ENCODE measurements at regions not wholly inside any gene's neighbourhood (a gene's known extent, or its start where the extent isn't known, plus 50 kb on each side); places are given as distances from the start of the nearest gene placed in this dataset.

DNA sequence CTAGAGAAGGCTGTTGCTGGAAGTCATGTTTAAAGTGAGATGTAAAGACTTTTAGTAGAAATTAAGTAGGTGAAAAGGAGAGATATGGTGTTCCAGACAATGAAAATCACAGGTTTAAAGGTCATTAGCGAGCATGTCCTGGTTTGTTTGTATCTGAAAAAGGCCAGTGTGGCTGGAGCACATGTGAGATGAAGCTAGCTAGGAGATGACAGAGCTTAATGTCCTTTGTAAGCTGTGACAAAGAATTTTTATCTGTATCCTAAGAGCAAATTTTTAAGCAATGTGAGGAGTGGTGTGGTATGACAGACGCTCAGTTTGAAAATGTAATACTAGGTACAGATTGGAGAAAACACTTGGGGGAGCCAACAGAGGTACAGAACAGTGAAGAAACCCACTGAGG lies 567.2 kb upstream of the ARRDC3 start:
- CTCF ChIA-PET = no interaction called here
- no peak overlapping the region for H3K4me3 ChIP-seq (ENCODE audit: control extremely low read depth in 1 of 5, extremely low read depth in 1 of 5, insufficient read depth in 1 of 5, low read depth in 2 of 5, low read length in 4 of 5)
- 90% methylated on average over 2 of the region's 2 CpGs for WGBS (ENCODE audit: insufficient coverage)

DNA sequence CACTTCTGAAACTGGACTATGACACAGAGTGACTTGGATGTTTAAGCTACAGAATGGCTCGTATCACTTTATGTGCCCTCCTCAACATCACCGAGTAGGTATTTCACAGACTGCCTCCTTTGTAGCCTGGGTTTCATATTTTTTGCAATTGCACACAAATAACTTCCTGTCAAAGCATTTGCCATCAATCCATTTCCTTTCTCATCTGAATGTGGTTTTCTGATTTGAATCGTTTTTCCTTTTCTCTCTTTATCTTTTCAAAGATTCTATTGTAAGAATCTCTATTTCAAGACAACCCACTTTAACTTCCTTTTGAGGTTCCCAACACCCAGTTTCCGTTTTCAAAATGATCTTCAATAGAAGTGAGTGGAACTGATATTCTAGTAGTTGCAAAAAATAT lies 563.8 kb upstream of the ARRDC3 start:
- Mint-ChIP-seq H3K27me3 (no peaks in the 10 kb centered on the region), H3K4me3 (no peak overlapping the region), H3K27ac (no peak overlapping the region), H3K4me1 (no peaks in the 10 kb centered on the region), H3K9me3 (ENCODE audit: insufficient read depth) (no peaks in the 10 kb centered on the region)
- no peaks in the 10 kb centered on the region for H3K4me1 ChIP-seq (ENCODE audit: control insufficient read depth in 2 of 2, insufficient read depth in 2 of 2, low read length in 2 of 2)
- no peak overlapping the region for H3K4me3 ChIP-seq (ENCODE audit: control extremely low read depth in 1 of 5, extremely low read depth in 1 of 5, insufficient read depth in 1 of 5, low read depth in 2 of 5, low read length in 4 of 5)
- ATAC-seq (ENCODE audit: low read depth) (no peak), DNase-seq (no peak)
- no peak for TF ChIP-seq EZH2 (IDR thresholded peaks at IDR 0.05; ENCODE audit: borderline replicate concordance, insufficient read depth, low read depth, low read length, poor library complexity, severe bottlenecking)
- no peak for TF ChIP-seq CTCF (IDR thresholded peaks at IDR 0.05)
- H3K4me2 ChIP-seq (replicated peaks; ENCODE audit: low read depth, low read length, poor library complexity, severe bottlenecking) = no peak overlapping the region
- H3K27me3 ChIP-seq (replicated peaks in 1 of 4; ENCODE audit: control extremely low read depth in 1 of 4, control insufficient read depth in 3 of 4, insufficient read depth in 4 of 4, low read length in 3 of 4) = no peaks in the 10 kb centered on the region
- intact Hi-C loops (cut with micrococcal nuclease) = no loop called here
- H3K9ac ChIP-seq (ENCODE audit: low read length) = no peak overlapping the region
- H2AFZ ChIP-seq (ENCODE audit: insufficient read depth, low read depth, low read length, poor library complexity, severe bottlenecking) = no peak overlapping the region
- POLR2A ChIA-PET = no interaction called here
- WGBS (ENCODE audit: insufficient coverage) = no CpG with 5 or more reads among the region's 4 CpGs
- H4K20me1 ChIP-seq (ENCODE audit: control insufficient read depth, insufficient read depth, low read length, poor library complexity, severe bottlenecking) = no peaks in the 10 kb centered on the region
- H3K36me3 ChIP-seq (replicated peaks in 1 of 2; ENCODE audit: control extremely low read depth in 1 of 2, control insufficient read depth in 1 of 2, extremely low read depth in 1 of 2, insufficient read depth in 2 of 2, low read length in 1 of 2) = no peaks in the 10 kb centered on the region
- no peaks in the 10 kb centered on the region for H3K79me2 ChIP-seq (ENCODE audit: control insufficient read depth, insufficient read depth, low read length)
- CTCF ChIA-PET = no interaction called here
- no peaks in the 10 kb centered on the region for H3K9me3 ChIP-seq (ENCODE audit: control extremely low read depth in 1 of 3, control insufficient read depth in 2 of 3, insufficient read depth in 1 of 3, low read length in 2 of 3)
- no peak overlapping the region for H3K27ac ChIP-seq (ENCODE audit: low read length in 2 of 2)

More for the DNA sequence above, 567.2 kb upstream of the ARRDC3 start:
- H3K4me1 ChIP-seq (ENCODE audit: control insufficient read depth in 2 of 2, insufficient read depth in 2 of 2, low read length in 2 of 2) = no peaks in the 10 kb centered on the region
- no peaks in the 10 kb centered on the region for H3K36me3 ChIP-seq (replicated peaks in 1 of 2; ENCODE audit: control extremely low read depth in 1 of 2, control insufficient read depth in 1 of 2, extremely low read depth in 1 of 2, insufficient read depth in 2 of 2, low read length in 1 of 2)
- H3K9me3 Mint-ChIP-seq (ENCODE audit: insufficient read depth) = no peaks in the 10 kb centered on the region
- no peaks in the 10 kb centered on the region for H3K79me2 ChIP-seq (ENCODE audit: control insufficient read depth, insufficient read depth, low read length)
- no peaks in the 10 kb centered on the region for H3K27me3 Mint-ChIP-seq
- no peak overlapping the region for H3K27ac Mint-ChIP-seq
- no peak overlapping the region for H3K4me2 ChIP-seq (replicated peaks; ENCODE audit: low read depth, low read length, poor library complexity, severe bottlenecking)
- no peak overlapping the region for H3K4me3 Mint-ChIP-seq
- H3K27me3 ChIP-seq (replicated peaks in 1 of 4; ENCODE audit: control extremely low read depth in 1 of 4, control insufficient read depth in 3 of 4, insufficient read depth in 4 of 4, low read length in 3 of 4) = no peaks in the 10 kb centered on the region
- no peak overlapping the region for H3K9ac ChIP-seq (ENCODE audit: low read length)
- TF ChIP-seq CTCF (IDR thresholded peaks at IDR 0.05) (no peak), EZH2 (IDR thresholded peaks at IDR 0.05; ENCODE audit: borderline replicate concordance, insufficient read depth, low read depth, low read length, poor library complexity, severe bottlenecking) (no peak)
- no peaks in the 10 kb centered on the region for H4K20me1 ChIP-seq (ENCODE audit: control insufficient read depth, insufficient read depth, low read length, poor library complexity, severe bottlenecking)
- H3K27ac ChIP-seq (ENCODE audit: low read length in 2 of 2) = no peak overlapping the region
- no peak for DNase-seq
- intact Hi-C loops (cut with micrococcal nuclease) = no loop called here
- H3K4me1 Mint-ChIP-seq = no peaks in the 10 kb centered on the region
- no peak for ATAC-seq (ENCODE audit: low read depth)
- H3K9me3 ChIP-seq (ENCODE audit: control extremely low read depth in 1 of 3, control insufficient read depth in 2 of 3, insufficient read depth in 1 of 3, low read length in 2 of 3) = no peaks in the 10 kb centered on the region
- POLR2A ChIA-PET = no interaction called here
- H2AFZ ChIP-seq (ENCODE audit: insufficient read depth, low read depth, low read length, poor library complexity, severe bottlenecking) = no peak overlapping the region

Data from B cell (primary cell).